HCT116 (cell line): ENCODE measurements at regions not wholly inside any gene's neighbourhood (a gene's known extent, or its start where the extent isn't known, plus 50 kb on each side); places are given as distances from the start of the nearest gene placed in this dataset.

Source experiments
- ATAC-seq: fragments of 200-7000 bp; cut with Tn5 transposase; 2 replicates; pipeline ENCODE4 v1.9.1; 2020; ENCODE audit warnings: mild to moderate bottlenecking, moderate library complexity
- BruUV-seq: library from RNA; stranded (reverse); fragments of 400-500 nt; replicated peaks from 2 replicates; lab custom pipeline; 2021; lab: Mats Ljungman, UMichigan
- CTCF ChIA-PET: fragments of 300-600 bp; sonication (Branson Sonifier 250); formaldehyde crosslinking; loops from one replicate; lab custom pipeline; 2021; ENCODE audit warnings: antibody characterized with exemption; lab: Charles Lee
- POLR2A ChIA-PET: fragments of 300-600, 350-600 bp; sonication (Branson Sonifier 250); formaldehyde crosslinking; loops from one replicate; lab custom pipeline; 2021; ENCODE audit warnings: antibody characterized with exemption; lab: Charles Lee
- RAD21 ChIA-PET, 2 experiments: fragments of 300-600 bp; sonication (Branson Sonifier 250); formaldehyde crosslinking; loops; one replicate each; lab custom pipeline; 2023; ENCODE audit warnings: low total read pairs in 2 of 2; ENCODE audit not compliant: uncharacterized antibody in 2 of 2, unreplicated experiment in 2 of 2, low non-redundant PET in 1 of 2; lab: Charles Lee
- DNase-seq: peaks from one replicate; pipeline ENCODE4 v3.0.0-alpha.2; 2010; ENCODE audit warnings: low read depth, low spot score
- H2AFZ ChIP-seq: fragments of 200-600 bp; shearing (Covaris generic), sonication (generic); 2 replicates; pipeline ENCODE4 v1.6.1; 2017; ENCODE audit warnings: low read depth, mixed run types, mixed read lengths, antibody characterized with exemption, low read length; ENCODE audit not compliant: poor library complexity, severe bottlenecking
- H3K27ac ChIP-seq: 2 replicates; pipeline ENCODE4 v1.5.1; 2012; ENCODE audit warnings: low read depth, low read length
- H3K27me3 ChIP-seq: fragments of 200-600 bp; sonication (generic); 2 replicates; pipeline ENCODE4 v1.6.1; 2016; ENCODE audit warnings: mixed run types, low read length, mixed read lengths; ENCODE audit not compliant: insufficient read depth
- H3K36me3 ChIP-seq, 2 experiments: fragments of 200-500 bp in 1 of 2; fragments of 200-600 bp in 1 of 2; sonication (Bioruptor generic) in 1 of 2; sonication (generic) in 1 of 2; 2 replicates each; pipeline versions ENCODE4 v1.5.1 to v1.6.1; 2014 to 2016; ENCODE audit warnings: low read length in 2 of 2, inconsistent platforms in 1 of 2, mixed read lengths in 1 of 2, mixed run types in 1 of 2; ENCODE audit not compliant: insufficient read depth in 2 of 2, control insufficient read depth in 1 of 2
- H3K4me1 ChIP-seq, 2 experiments: fragments of 200-600 bp in 1 of 2; sonication (generic) in 1 of 2; 2 replicates each; pipeline versions ENCODE4 v1.5.1 to v1.6.1; 2012 to 2017; ENCODE audit warnings: low read length in 2 of 2, inconsistent platforms in 1 of 2, mild to moderate bottlenecking in 1 of 2, mixed read lengths in 1 of 2, mixed run types in 1 of 2, moderate library complexity in 1 of 2; ENCODE audit not compliant: insufficient read depth in 2 of 2, control insufficient read depth in 1 of 2
- H3K4me2 ChIP-seq: fragments of 200-600 bp; sonication (generic); 2 replicates; pipeline ENCODE4 v1.6.1; 2017; ENCODE audit warnings: mixed run types, low read length, mixed read lengths
- H3K4me3 ChIP-seq, 2 experiments: fragments of 200-600 bp in 1 of 2; sonication (generic) in 1 of 2; replicated peaks in 1 of 2; 2 replicates each; pipeline ENCODE4 v1.5.1; 2011 to 2016; ENCODE audit warnings: low read length in 2 of 2, control low read depth in 1 of 2, low read depth in 1 of 2, mild to moderate bottlenecking in 1 of 2, mixed read lengths in 1 of 2, mixed run types in 1 of 2
- H3K79me2 ChIP-seq: fragments of 200-600 bp; sonication (generic); 2 replicates; pipeline ENCODE4 v1.6.1; 2017; ENCODE audit warnings: mild to moderate bottlenecking, mixed run types, low read length, moderate library complexity, mixed read lengths; ENCODE audit not compliant: insufficient read depth
- H3K9ac ChIP-seq: fragments of 200-600 bp; sonication (generic); 2 replicates; pipeline ENCODE4 v1.6.1; 2016; ENCODE audit warnings: low read length, mixed read lengths
- H3K9me2 ChIP-seq: fragments of 200-600 bp; sonication (generic), shearing (Covaris generic); 2 replicates; pipeline ENCODE4 v1.6.1; 2017; ENCODE audit warnings: mixed run types, mild to moderate bottlenecking, moderate library complexity; ENCODE audit not compliant: insufficient read depth
- H3K9me3 ChIP-seq, 2 experiments: fragments of 200-500 bp in 1 of 2; fragments of 200-600 bp in 1 of 2; sonication (Bioruptor generic) in 1 of 2; sonication (generic) in 1 of 2; 2 replicates each; pipeline ENCODE4 v1.6.1; 2014 to 2017; ENCODE audit warnings: low read length in 2 of 2, mixed read lengths in 2 of 2, inconsistent platforms in 1 of 2, low read depth in 1 of 2, mild to moderate bottlenecking in 1 of 2, mixed run types in 1 of 2, moderate library complexity in 1 of 2; ENCODE audit not compliant: control insufficient read depth in 1 of 2, insufficient read depth in 1 of 2
- H4K20me1 ChIP-seq: fragments of 200-600 bp; sonication (generic), shearing (Covaris generic); 2 replicates; pipeline ENCODE4 v1.6.1; 2017; ENCODE audit warnings: mixed run types, mild to moderate bottlenecking, moderate library complexity; ENCODE audit not compliant: insufficient read depth
- ATF3 ChIP-seq: IDR thresholded peaks from 2 replicates; pipeline ENCODE4 v1.6.1; 2012
- CBX3 ChIP-seq: IDR thresholded peaks from 2 replicates; pipeline ENCODE4 v1.6.1; 2012; ENCODE audit warnings: low read depth
- CEBPB ChIP-seq: IDR thresholded peaks from 2 replicates; pipeline ENCODE4 v1.6.1; 2012; ENCODE audit warnings: low read depth
- EGR1 ChIP-seq: IDR thresholded peaks from 2 replicates; pipeline ENCODE4 v1.6.1; 2012; ENCODE audit warnings: low read depth
- ELF1 ChIP-seq: IDR thresholded peaks from 2 replicates; pipeline ENCODE4 v1.6.1; 2012; ENCODE audit warnings: low read depth, borderline replicate concordance
- EZH2 ChIP-seq: fragments of 200-600 bp; sonication (generic); IDR thresholded peaks from 2 replicates; pipeline ENCODE4 v1.6.1; 2017; ENCODE audit warnings: antibody characterized with exemption, mixed run types
- EZH2phosphoT487 ChIP-seq: fragments of 200-600 bp; IDR thresholded peaks from 2 replicates; pipeline ENCODE4 v1.6.1; 2018; ENCODE audit warnings: antibody characterized with exemption, borderline replicate concordance
- JUND ChIP-seq: IDR thresholded peaks from 2 replicates; pipeline ENCODE4 v1.6.1; 2012
- MAX ChIP-seq: IDR thresholded peaks from 2 replicates; pipeline ENCODE4 v1.6.1; 2012
- POLR2A ChIP-seq: IDR thresholded peaks from 2 replicates; pipeline ENCODE4 v1.7.0; 2011; ENCODE audit warnings: borderline replicate concordance; ENCODE audit not compliant: insufficient read depth, insufficient read length; ENCODE audit errors: extremely low read depth
- POLR2AphosphoS5 ChIP-seq: IDR thresholded peaks from 2 replicates; pipeline ENCODE4 v1.6.1; 2011; ENCODE audit warnings: mild to moderate bottlenecking, low read depth, low read length, moderate library complexity
- RAD21 ChIP-seq: IDR thresholded peaks from 2 replicates; pipeline ENCODE4 v1.6.1; 2012; ENCODE audit warnings: low read depth, mild to moderate bottlenecking
- SIN3A ChIP-seq: IDR thresholded peaks from 2 replicates; pipeline ENCODE4 v1.6.1; 2012; ENCODE audit warnings: low read depth
- SP1 ChIP-seq: IDR thresholded peaks from 2 replicates; pipeline ENCODE4 v1.6.1; 2012; ENCODE audit warnings: low read depth
- SRF ChIP-seq: IDR thresholded peaks from 2 replicates; pipeline ENCODE4 v1.6.1; 2012; ENCODE audit warnings: low read depth
- TCF7L2 ChIP-seq: IDR thresholded peaks from 2 replicates; pipeline ENCODE4 v1.7.0; 2011; ENCODE audit warnings: borderline replicate concordance, inconsistent platforms; ENCODE audit not compliant: insufficient read depth, insufficient read length; ENCODE audit errors: extremely low read depth
- YY1 ChIP-seq: IDR thresholded peaks from 2 replicates; pipeline ENCODE4 v1.6.1; 2011; ENCODE audit warnings: low read length, low read depth, moderate library complexity, mild to moderate bottlenecking; ENCODE audit not compliant: insufficient replicate concordance; ENCODE audit errors: extremely low read depth
- ZBTB33 ChIP-seq: IDR thresholded peaks from 2 replicates; pipeline ENCODE4 v1.6.1; 2011; ENCODE audit warnings: mild to moderate bottlenecking, low read length, moderate library complexity; ENCODE audit not compliant: insufficient replicate concordance; ENCODE audit errors: extremely low read depth
- ZFX ChIP-seq: fragments of 450-650 bp; IDR thresholded peaks from 2 replicates; pipeline ENCODE4 v1.6.1; 2017
- ZNF274 ChIP-seq: fragments of 200-500 bp; sonication (Bioruptor generic); IDR thresholded peaks from 2 replicates; pipeline ENCODE4 v1.6.1; 2014; ENCODE audit warnings: mild to moderate bottlenecking, low read depth, low read length, inconsistent platforms
- intact Hi-C: fragments of 100-400 bp; cut with micrococcal nuclease; formaldehyde crosslinking; loops from 2 replicates; pipeline ENCODE4 v1.10.0; 2022

- intact Hi-C loops: no loop called here
- no TSS peak for BruUV-seq
- POLR2A ChIA-PET: no interaction called here
- Histone ChIP-seq H3K27ac (no peak overlapping the region), H3K9ac (no peak overlapping the region), H3K9me3 (peaks cover 3 to 5% of the 10 kb centered on the region in 2 experiments; a peak in 2 of 4 replicates), H2AFZ (no peak overlapping the region), H3K36me3 (no peaks in the 10 kb centered on the region), H3K4me2 (no peak overlapping the region), H3K27me3 (no peaks in the 10 kb centered on the region), H3K4me1 (no peaks in the 10 kb centered on the region), H3K4me3 (no peak overlapping the region), H3K79me2 (no peaks in the 10 kb centered on the region), H3K9me2 (no peaks in the 10 kb centered on the region), H4K20me1 (no peaks in the 10 kb centered on the region)
- ATAC-seq: no peak
- RAD21 ChIA-PET: no interaction called here
- TF ChIP-seq CBX3: no peak
- TF ChIP-seq EGR1: no peak
- no peak for TF ChIP-seq ATF3
- TF ChIP-seq SRF: no peak
- no peak for TF ChIP-seq MAX
- no peak for TF ChIP-seq SIN3A
- TF ChIP-seq ZFX: no peak
- no peak for TF ChIP-seq EZH2phosphoT487
- no peak for TF ChIP-seq SP1
- TF ChIP-seq YY1: no peak
- no peak for TF ChIP-seq POLR2A
- no peak for TF ChIP-seq EZH2
- no peak for TF ChIP-seq TCF7L2
- no peak for TF ChIP-seq JUND
- TF ChIP-seq POLR2AphosphoS5: no peak
- TF ChIP-seq ZBTB33: no peak
- no peak for TF ChIP-seq RAD21
- TF ChIP-seq ELF1: no peak
- TF ChIP-seq CEBPB: no peak
- no peak for TF ChIP-seq ZNF274
- CTCF ChIA-PET: no interaction called here
- no peak for DNase-seq
Observed at GRCh38 chr3:68523330-68523729, 409.0 kb downstream of the TAFA4 start.
